Mesenteric fat pad (tissue), 1 donor: ENCODE measurements at regions not wholly inside any gene's neighbourhood (a gene's known extent, or its start where the extent isn't known, plus 50 kb on each side); places are given as distances from the start of the nearest gene placed in this dataset.

Experiments used
- DNase-seq: peaks from one replicate; pipeline ENCODE4 v3.0.0-alpha.2; 2020; ENCODE audit warnings: low spot score
- donor health status: DM: yes; HTN: yes; CAD: no.

DNA sequence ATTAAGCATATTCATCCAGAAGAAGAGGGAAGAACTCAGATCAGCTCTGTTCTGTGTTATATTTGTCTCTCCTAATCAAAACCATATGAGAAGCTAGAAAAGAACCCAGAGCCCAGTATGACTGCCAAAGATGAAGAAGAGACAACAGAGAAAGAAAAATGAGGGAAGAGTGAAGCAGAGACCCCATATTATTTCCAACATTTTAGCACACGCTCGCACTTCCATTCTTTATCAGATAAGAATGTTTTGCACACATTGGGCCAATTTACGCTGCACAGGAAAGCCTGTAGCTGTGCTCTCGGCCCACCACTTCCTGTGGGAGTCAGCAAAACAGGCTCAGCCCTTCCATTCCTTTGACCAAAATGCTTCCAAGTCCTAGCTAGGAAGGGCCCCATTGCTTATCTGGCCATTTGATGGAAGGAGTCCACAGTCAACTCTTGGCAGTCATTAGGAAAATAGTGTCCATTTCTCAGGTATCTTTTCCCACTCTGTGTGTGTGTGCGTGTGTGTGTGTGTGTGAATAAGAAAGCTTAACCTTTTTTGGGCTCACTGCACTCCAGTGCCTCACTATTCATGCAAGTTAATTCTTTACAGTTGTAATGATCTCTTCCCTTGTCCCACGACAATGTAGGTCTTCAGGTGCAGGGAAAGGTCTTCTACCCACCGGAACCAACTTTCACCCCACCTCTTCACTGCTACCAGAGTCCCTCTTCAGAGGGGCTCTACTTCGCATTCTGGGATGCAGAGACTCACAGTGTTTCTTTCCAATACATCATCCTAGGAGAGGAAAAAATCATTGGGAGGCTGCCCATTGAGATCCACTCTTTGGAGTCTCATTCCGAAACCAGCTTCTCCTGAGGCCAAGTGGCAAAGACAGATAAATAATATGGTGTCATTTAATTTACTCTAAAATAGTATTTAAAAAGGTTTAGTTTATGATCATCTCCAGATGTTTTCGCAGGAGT, 237.5 kb downstream of the COG6 start:
- no peak for DNase-seq

DNA sequence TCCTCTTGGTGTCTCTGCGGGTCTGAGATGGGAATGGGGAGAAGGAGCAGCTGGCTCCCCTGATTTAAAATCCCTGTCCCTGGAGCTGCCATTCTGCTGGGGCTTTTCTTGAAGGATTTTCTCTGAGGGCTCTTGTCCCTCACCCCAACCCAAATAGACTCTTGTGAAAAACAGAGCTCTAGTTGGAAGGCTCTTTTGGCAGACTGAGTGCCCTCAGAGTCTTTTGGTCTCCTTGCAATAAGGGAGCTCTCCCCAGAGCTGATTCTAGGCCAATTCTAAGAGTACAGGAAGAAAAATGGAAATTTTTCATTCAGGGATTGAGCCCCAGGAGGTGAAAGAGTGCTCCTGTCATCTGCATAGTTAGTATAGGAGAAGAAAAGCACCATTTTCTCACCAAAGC, 238.3 kb downstream of the COG6 start:
- no peak for DNase-seq

DNA sequence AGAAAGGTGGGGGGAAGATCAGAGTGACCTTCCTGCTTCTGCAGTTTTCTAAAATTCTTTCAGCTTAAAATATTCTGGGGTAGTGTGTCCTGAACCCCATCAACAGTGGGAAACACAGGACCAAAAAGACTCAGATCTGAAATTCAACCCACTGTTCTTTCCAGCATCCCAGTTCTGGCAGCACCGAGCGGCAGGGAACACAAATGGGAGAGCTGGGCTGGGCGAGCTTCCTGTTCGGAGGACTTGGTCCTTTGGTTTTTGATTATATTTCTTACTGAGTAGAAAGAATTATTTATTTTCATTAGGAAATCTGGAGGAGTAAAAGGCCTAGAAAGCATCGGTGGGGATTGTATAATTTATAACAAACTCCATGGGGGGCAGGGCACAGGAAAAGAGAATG, 239.1 kb downstream of the COG6 start:
- no peak for DNase-seq

DNA sequence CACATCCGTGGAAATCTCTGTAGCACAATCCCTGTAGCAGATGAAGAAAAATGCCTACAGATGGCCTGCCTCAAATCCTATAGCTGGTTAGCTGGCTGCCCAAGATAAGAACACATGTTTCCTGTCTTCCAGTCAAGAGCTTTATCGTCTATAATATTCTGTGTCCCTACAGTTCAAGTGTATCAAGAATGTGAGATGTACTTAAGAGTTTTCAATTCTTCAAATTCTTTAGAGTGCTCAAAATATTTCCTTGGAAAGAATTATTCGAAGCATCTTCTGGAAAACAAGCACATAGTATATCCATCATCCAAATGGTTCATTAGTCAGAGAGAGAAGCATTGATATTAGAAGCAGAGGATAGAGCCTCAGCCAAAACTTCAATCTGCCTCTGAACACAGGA, 239.8 kb downstream of the COG6 start:
- no peak for DNase-seq

DNA sequence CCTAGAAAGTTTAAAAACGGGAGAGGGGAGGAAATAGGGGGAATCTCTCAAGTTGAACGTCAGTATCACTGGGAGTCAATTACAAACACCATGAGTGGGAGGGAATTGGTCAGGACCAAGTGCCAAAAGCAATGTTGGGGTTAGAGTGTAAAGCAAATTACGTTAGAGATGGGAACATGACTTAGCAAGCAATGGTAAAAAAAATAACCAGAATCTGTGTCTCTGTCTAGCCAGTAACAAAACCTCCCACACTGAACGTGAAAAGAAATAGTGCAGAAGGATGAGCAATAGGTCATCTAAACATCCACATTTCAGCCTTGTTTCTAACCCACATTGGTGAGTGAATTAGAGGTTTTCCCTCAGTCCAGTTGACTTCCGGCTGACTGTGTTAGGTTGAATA, 242.2 kb downstream of the COG6 start:
- no peak for DNase-seq

DNA sequence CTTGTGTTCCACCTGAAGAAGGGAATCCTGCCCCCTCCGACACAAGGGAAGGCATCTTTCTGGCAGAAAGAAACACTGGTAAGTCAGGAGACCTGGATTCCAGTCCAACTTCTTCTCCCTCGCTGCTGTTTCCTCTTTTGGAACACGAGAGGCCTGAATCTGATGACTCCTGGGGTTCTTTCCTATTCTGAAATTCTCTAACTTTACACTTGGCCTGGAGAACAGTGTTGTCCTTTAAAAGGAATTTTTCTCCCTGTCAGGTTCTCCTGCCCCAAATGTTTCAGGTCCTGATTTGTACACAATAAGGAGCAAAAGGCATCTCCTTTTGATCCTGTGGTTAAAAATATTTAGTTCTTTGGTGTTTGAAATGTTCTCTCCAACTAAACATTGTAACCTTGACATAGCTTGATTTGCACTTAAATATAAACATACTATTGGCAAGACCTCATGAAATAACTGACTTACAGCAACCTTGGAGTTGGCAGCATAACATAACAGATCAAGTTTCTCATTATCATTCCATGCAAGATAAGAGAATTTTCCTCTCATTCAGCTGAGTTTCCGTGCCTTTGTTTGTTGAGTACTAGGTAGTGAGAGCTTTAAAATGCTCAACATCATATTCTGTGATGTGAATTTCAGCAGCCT, 244.8 kb downstream of the COG6 start:
- no peak for DNase-seq

DNA sequence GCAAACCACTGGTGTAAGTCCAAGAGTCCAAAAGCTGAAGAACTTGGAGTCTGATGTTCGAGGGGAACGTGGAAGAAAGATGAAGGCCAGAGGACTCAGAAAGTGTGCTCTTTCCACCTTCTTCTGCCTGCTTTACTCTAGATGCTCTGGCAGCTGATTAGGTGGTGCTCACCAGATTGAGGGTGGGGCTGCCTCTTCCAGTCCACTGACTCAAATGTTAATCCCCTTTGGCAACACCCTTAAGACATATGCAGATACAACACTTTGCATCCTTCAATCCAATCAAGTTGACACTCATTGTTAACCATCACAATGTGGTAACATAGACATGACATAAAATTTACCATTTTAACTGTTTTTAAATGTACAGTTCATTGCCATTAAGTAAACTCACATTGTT, 249.5 kb downstream of the COG6 start:
- no peak for DNase-seq

DNA sequence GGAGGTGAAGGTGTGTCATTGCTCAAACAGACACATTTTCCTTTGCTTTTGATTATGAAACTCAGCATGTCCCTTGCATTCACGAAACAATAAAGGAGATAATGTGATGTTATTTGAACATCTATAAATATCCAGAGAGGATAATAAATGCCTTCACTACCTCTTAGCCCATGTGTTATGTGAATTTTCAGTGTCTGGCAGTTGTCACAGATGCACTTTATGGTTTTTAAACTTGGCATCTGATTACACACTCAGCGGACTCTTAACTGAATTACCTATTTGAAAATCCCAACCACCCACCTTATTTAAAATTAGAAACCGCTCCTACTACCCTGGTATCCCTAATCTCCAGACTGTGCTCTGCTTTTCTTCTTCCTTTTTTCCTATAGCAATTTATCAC, 254.2 kb downstream of the COG6 start:
- no peak for DNase-seq

DNA sequence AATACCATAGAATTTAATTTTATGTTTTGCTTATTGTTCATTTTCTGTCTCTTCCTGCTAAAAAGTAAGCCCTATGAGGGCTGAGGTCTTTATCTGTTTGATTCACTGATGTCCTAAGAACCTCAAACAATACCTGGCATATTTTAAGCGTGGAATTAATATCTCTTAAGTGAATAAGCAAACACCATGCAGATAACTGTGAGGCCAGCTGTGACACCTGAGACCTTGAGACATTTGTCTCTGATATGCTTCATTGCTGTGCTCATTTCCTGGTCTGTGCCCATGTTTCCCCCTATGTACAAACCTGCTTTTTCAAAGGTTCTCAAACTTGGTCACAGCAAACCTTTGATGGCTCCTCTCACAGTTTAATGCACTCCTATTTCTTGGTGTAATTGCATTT, 254.6 kb downstream of the COG6 start:
- no peak for DNase-seq

DNA sequence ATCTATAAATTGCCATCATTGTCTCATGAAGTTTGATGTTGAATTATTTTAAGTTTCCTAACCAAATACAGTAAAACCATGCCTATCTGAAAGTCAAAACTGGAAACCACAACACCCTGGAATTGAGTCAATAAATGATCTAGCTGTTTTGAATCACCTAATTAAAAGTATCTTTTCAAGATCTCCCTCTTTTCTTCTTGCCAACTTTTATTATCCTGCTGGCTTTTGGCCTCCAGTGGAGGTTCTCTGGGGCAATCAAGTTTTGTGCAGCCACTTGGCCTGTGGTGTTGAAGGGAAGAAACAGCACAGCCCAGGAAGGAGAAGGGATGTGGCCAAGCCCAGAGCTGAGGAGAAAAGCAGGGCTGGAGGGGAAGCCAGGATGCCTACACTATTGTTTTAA, 255.4 kb downstream of the COG6 start:
- no peak for DNase-seq

DNA sequence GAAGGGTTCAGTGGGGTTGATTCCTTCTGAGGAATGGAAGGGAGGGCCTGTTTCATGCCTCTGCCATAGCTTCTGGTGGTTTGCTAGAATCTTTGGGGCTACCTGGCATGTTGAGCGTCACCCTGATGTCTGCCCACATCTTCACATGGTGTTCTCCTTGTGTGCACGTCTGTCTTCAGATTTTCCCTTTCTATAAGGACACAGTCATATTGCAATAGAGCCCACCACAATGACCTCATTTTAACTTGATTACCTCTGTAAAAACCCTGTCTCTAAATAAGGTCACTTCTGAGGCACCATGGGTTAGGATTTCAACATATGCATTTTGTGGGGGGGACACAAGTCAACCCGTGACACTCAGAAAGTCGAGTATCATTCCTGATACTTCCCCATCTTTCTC, 257.9 kb downstream of the COG6 start:
- no peak for DNase-seq

DNA sequence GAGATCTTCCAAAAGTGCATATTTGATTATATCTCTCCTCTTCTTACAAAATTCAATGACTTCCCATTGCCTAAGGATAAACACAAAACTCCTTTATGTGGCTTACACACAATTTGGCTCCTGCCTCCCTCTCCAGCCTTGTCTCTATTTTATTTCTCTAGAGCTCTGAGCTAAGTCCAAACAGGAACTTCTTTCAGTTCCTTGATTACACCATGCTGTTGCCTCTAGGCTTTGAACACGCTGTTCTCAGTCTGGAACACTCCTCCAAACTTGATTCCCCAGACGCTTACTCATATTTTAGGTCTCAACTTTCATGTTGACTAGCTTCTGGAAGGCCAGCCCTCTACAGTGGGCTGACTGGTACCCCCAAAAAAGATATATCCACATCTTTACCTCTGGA, 258.5 kb downstream of the COG6 start:
- no peak for DNase-seq

DNA sequence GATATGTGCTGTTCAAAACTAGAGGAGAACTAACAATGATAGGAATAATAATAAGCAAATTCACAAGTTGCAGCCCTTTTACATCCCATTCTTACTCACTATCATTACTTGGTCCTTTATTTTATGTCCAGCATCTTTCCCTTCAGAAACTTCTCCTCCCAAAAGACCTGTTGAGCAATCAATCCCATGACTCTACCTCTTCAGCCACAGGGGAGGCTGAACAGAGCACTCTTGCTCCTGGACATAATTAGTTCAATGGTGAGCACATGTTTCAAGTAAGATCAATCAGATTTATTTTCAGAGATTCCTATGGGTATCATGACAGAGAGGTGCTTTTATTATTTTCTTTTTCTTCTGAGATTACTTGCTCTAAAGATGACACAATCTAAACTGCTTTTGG, 260.0 kb downstream of the COG6 start:
- no peak for DNase-seq

DNA sequence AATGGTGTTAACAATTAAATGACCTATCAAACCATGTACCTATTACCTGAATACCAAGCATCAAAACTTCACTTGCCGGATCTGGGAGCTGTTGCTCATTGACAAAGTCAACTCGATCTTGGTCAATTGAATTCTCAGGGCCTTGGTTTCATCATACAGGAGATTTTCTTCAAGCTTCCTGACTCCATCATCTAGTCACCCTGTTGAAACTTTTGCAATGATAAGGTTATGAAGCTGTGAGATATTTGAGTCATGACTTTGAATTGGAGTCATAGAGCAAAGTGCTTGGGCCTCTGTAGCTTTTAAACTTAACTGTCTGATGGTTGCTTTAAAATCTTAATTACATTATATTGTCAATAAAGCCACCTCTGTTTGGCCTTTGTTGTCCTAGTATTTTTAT, 260.9 kb downstream of the COG6 start:
- no peak for DNase-seq

DNA sequence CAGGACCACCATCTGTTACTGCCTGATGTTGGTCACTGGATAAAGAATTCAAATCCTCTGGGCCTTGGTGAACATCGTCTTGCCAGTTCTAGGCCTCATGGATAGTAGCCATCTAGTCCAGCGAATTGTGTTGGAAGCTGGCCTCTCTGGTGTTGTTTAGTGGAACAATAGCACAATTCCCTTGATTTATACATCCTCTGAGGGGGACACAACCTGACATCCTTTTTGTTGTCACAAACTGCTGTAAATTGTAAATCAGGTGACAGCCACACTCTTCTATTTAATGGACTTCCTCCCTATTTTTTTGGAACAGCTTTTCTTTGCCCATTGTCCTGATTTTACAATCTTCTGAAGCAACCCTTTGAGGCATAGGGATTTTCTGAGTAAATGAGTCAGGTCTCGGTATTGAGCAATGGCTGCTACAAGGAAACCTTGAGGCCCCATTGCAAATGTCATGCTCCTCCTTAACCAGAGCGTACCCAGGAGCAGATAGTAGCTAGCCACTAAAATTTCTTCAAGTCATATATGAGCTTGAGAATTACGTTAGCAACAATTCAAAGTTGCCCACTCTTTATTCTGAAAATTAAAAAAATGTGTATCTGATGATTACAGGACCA, 263.3 kb downstream of the COG6 start:
- no peak for DNase-seq

DNA sequence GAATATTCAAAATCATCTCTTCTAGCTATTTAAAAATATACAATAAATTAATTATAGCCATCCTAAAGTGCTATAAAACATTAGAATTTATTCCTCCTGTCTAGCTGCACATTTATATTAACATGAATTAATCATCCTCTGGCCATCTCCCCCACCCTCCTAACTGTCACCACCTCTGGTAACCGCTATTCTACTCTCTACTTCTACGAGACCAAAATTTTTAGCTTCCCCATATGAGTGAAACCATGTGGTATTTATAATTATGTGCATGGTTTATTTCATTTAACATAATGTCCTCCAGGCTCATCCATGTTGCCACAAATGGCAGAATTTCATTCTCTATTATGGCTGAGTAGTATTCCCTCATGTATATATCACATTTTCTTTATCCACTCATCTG, 265.2 kb downstream of the COG6 start:
- no peak for DNase-seq

DNA sequence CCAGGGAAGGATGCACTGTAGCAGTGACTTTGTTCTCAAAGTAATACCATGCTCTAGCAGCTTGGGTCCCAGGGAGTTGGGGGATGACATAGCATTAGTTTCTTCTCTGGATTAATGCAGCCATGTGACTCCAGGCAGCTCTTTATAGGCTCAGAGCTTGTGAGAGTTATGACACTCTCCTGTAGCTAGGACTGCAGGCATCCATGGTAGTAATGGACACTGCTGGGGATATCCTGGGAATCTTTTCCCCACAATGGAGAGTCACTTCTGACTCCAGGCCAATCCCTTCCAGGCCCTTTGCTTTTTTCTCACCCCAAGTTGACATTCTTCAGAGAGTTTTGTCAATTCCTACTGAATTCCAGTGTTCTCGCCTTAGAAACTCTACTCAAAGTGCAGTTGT, 270.9 kb downstream of the COG6 start:
- DNase-seq, result no peak

DNA sequence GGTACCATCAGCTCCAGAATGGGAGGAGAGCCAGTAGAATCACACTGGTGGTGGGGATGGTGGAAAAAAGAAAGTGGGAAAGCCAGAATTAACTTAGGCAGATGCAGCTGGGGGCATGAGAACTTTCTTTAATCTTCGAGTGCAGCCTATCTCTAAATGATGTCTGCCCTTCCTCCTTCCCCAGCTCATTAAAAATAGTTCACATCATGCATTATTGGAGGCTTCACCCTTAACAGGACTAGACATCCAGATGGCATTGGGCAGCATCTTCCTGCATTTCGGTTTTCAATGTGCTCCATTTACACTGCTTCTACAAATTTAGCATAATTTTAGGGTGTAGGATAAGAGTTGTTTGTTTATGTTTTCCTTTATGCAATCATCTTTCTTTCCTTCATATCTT, 272.8 kb downstream of the COG6 start:
- DNase-seq, result no peak

DNA sequence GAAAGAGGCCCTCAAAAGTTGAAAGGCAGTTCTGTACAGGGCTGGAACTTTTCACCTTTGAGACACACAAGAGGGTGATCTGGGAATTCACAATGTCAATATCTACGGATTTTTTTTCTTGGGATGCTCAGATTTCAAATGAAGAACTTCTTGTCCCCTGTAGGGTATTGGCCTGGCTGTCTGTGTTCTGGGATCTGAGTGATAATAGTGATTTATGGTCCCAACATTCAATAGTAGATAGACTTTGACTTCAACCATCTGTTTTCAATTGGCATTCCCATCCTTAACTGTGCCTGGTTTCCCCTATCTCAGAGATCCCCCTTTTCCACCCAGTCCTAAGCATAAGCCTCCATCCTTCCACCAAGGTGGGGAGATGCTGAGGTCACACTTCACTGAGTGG, 274.1 kb downstream of the COG6 start:
- no peak for DNase-seq

DNA sequence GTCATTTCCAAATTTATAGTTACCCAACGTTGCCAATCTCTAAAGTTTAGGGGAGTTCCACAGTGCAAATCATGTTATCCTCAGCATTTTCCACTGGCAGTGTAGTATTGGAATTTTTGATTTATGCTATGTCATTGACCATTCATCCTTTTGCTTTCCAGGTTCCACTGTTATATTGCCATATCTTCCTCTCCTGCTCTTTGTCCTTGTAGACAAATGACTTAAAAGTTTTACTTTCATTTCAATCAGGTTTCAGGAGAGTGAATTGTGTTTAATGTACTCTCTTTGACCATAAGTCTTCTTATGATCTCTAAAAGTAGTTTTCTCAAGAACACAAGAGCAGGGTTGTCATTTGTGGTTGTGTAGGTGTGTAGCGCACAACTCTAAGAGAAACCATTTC, 274.6 kb downstream of the COG6 start:
- DNase-seq, result no peak

DNA sequence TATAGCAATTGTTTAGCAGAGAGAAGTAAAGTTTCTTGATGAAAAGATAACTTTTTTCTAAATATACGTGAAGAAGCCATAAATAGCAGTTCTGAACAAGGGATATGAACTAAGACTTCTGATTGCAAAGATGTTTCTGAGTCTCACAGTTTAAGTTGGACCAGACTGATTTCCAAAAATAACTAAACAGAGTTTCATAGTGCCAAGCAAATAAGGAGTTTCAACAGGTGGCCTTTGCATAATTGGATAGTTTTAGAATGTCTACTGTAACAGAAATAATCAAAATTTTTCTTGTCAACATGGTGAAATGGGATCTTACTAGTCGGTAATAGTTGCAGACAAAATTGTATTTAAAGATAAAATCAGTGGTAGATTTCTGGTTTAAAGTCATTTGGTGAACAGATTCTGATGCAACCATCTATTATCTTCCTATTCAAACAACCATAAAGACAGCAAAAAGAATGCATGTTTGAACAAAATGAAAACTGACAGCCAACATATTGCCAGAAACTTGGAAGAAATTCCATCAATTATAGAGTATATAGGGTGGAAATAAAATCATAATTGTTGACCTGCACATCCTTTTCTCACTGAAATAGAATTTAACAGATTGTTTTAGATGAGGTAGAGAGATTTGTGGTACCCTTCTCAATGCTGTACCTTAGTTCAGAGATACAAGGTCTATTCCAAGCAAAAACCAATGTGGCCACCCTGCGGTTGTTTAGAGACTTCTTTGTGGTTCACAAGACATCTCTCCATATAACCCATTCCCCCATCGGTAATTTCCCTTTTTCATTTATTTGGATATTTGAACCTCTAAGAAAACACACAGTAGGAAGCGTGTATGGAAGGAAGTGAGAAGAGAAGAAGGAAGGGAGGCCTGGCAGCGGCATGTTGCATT, 275.3 kb downstream of the COG6 start:
- no peak for DNase-seq
